ENCODE measurements at regions not wholly inside any gene's neighbourhood (a gene's known extent, or its start where the extent isn't known, plus 50 kb on each side); places are given as distances from the start of the nearest gene placed in this dataset.

DNA sequence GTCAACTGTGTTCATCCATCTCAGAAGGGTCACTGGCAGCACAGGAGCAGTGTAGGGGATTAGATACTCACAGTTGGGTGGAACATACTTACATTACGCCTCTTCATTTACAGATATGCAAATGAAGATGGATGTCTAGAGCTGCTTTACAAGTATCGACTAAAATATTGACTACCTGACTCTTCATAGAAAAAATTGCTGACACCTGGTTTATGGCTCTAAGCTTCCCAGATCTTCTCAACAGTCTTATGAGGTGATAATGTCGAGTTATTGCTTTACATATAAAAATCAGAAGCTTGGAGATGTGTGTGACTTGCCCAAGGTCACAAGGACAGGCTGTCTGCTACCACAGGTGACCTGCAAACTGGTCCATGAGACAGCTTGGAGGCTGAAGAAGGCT lies 677.2 kb downstream of the TYW1 start:
- TF ChIP-seq, protein P1, sequence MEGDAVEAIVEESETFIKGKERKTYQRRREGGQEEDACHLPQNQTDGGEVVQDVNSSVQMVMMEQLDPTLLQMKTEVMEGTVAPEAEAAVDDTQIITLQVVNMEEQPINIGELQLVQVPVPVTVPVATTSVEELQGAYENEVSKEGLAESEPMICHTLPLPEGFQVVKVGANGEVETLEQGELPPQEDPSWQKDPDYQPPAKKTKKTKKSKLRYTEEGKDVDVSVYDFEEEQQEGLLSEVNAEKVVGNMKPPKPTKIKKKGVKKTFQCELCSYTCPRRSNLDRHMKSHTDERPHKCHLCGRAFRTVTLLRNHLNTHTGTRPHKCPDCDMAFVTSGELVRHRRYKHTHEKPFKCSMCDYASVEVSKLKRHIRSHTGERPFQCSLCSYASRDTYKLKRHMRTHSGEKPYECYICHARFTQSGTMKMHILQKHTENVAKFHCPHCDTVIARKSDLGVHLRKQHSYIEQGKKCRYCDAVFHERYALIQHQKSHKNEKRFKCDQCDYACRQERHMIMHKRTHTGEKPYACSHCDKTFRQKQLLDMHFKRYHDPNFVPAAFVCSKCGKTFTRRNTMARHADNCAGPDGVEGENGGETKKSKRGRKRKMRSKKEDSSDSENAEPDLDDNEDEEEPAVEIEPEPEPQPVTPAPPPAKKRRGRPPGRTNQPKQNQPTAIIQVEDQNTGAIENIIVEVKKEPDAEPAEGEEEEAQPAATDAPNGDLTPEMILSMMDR (conservative IDR thresholded peaks at IDR 0.05) = no peak
- no peak for TF ChIP-seq ZFX (IDR thresholded peaks at IDR 0.05)

All from C4-2B (cell line).